GM12891 (cell line): ENCODE measurements at regions not wholly inside any gene's neighbourhood (a gene's known extent, or its start where the extent isn't known, plus 50 kb on each side); places are given as distances from the start of the nearest gene placed in this dataset.

Experiments
- DNase-seq: peaks from one replicate; pipeline ENCODE4 v3.0.0; 2011; ENCODE audit warnings: low spot score; ENCODE audit not compliant: insufficient read length
- FAIRE-seq: peaks from 2 replicates; lab custom pipeline; 2011; peaks lifted over from hg19 to GRCh38; lab: Jason Lieb, UNC
- PAX5 ChIP-seq: IDR thresholded peaks from 2 replicates; pipeline ENCODE4 v1.6.1; 2011; ENCODE audit warnings: low read length, moderate library complexity, mild to moderate bottlenecking; ENCODE audit not compliant: insufficient read depth, severe bottlenecking
- POLR2A ChIP-seq: IDR thresholded peaks from 2 replicates; pipeline ENCODE4 v1.6.1; 2011; ENCODE audit warnings: low read depth, low read length, control low read depth
- POLR2AphosphoS5 ChIP-seq: IDR thresholded peaks from 2 replicates; pipeline ENCODE4 v1.6.1; 2011; ENCODE audit warnings: low read depth, low read length, control low read depth
- POU2F2 ChIP-seq: IDR thresholded peaks from 2 replicates; pipeline ENCODE4 v1.6.1; 2011; ENCODE audit warnings: low read depth, mild to moderate bottlenecking, control low read depth, low read length, moderate library complexity
- SPI1 ChIP-seq: IDR thresholded peaks from 2 replicates; pipeline ENCODE4 v1.6.1; 2011; ENCODE audit warnings: low read depth, low read length, control low read depth
- TAF1 ChIP-seq: IDR thresholded peaks from 2 replicates; pipeline ENCODE4 v1.6.1; 2011; ENCODE audit warnings: low read depth, low read length, control low read depth

GRCh38 chr6:137316626-137317025 lies 97.4 kb upstream of the IFNGR1 start:
- TF ChIP-seq POLR2AphosphoS5 (no peak), POLR2A (no peak), SPI1 (no peak), POU2F2 (no peak), TAF1 (no peak)
- no peak for DNase-seq

DNA sequence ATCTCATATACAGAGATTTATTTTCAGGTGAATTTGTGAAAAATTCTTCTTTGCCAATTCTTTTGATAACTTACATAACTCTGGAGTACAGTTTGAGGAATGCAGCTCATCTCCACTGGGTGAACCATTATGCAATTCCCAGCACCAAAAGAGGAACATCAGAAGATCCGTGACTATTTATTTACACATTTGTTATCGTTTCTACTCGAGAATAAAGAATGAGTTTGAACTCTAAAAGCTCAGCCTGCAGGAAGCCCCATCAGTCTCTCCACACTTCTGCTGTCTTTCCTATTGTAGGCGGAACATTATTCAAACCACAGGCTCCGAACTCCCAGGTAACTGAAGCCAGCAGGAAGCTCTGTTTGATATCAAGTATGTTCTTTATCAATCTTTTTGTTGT lies 95.9 kb upstream of the IFNGR1 start:
- TF ChIP-seq PAX5 (no peak), POU2F2 (no peak), POLR2AphosphoS5 (no peak), TAF1 (no peak), SPI1 (no peak)
- DNase-seq: no peak
- FAIRE-seq: no peak

More at GRCh38 chr6:137316626-137317025, 97.4 kb upstream of the IFNGR1 start:
- FAIRE-seq: no peak

- TF ChIP-seq TAF1 (no peak), SPI1 (no peak)
- DNase-seq (peak; percentile 19), FAIRE-seq (peak; percentile 81)
Observed at GRCh38 chr6:137313928-137314855, 95.0 kb upstream of the IFNGR1 start.

DNA sequence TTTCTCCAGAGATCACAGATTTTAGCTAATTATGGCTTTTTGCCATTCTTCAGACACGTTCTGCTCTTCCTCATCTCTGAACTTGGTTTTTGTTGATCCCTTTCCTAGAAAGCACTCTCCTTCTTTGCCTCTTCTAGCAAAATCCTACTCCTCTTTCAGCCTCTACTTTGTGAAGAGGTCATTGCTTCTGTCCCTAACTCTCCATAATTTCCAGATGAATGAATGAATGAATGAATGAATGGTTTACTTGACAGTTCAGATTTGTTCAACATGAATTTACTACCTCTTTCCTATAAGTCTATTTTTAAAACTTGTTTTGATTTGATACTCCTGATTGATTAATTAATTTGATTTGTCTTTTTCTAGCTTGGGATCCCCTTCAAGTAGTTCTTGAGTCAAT lies 94.0 kb upstream of the IFNGR1 start:
- FAIRE-seq (no peak), DNase-seq (no peak)
- no peak for TF ChIP-seq SPI1
- no peak for TF ChIP-seq PAX5
- no peak for TF ChIP-seq POLR2A
- no peak for TF ChIP-seq POLR2AphosphoS5
- TF ChIP-seq POU2F2: no peak
- TF ChIP-seq TAF1: no peak

- DNase-seq (no peak), FAIRE-seq (no peak)
- TF ChIP-seq TAF1 (no peak), PAX5 (no peak), SPI1 (no peak)
Observed at GRCh38 chr6:137311940-137312339, 92.8 kb upstream of the IFNGR1 start.

DNA sequence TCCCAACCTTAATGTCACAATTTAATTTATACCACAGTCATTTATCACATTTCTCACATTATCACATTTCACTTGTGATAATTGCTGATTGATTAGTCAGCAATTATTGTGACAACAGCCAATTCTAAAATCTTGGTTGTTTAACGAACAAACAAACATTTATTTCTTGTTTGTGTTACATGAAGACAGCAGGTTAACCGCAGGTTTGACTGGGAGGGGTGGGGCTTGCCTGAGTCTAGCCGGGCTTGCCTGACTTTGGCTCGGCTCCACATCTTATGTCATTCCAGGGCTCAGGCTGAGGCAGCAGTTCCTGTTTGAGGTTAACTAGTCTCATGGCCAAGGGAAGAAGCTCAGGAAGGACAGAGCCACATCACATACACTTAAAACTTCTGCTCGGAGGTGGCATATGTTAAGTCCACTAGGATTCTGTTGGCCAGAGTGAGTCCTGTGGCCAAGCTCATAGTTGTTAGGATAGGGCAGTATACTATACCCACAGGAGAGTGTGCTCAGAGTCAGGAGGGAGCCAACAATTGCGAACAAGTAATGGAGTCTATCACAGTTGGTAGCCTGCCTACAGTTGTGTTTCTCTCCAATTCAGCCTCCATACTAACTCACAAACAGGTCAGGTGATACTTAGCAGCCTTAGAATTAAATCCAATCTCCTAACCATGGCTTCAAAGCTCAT lies 90.0 kb upstream of the IFNGR1 start:
- DNase-seq (no peak), FAIRE-seq (no peak)
- TF ChIP-seq SPI1: no peak
- no peak for TF ChIP-seq TAF1
- TF ChIP-seq POU2F2: no peak
- TF ChIP-seq PAX5: no peak
- no peak for TF ChIP-seq POLR2A
- TF ChIP-seq POLR2AphosphoS5: no peak

GRCh38 chr6:137307163-137307854 lies 88.1 kb upstream of the IFNGR1 start:
- FAIRE-seq: no peak
- DNase-seq: no peak
- TF ChIP-seq SPI1: no peak
- TF ChIP-seq POLR2AphosphoS5: no peak
- no peak for TF ChIP-seq PAX5

GRCh38 chr6:137305691-137306090 lies 86.5 kb upstream of the IFNGR1 start:
- no peak for FAIRE-seq
- no peak for TF ChIP-seq PAX5
- no peak for TF ChIP-seq TAF1
- TF ChIP-seq SPI1: no peak
- no peak for TF ChIP-seq POU2F2
- TF ChIP-seq POLR2AphosphoS5: no peak
- TF ChIP-seq POLR2A: no peak
- DNase-seq: no peak

DNA sequence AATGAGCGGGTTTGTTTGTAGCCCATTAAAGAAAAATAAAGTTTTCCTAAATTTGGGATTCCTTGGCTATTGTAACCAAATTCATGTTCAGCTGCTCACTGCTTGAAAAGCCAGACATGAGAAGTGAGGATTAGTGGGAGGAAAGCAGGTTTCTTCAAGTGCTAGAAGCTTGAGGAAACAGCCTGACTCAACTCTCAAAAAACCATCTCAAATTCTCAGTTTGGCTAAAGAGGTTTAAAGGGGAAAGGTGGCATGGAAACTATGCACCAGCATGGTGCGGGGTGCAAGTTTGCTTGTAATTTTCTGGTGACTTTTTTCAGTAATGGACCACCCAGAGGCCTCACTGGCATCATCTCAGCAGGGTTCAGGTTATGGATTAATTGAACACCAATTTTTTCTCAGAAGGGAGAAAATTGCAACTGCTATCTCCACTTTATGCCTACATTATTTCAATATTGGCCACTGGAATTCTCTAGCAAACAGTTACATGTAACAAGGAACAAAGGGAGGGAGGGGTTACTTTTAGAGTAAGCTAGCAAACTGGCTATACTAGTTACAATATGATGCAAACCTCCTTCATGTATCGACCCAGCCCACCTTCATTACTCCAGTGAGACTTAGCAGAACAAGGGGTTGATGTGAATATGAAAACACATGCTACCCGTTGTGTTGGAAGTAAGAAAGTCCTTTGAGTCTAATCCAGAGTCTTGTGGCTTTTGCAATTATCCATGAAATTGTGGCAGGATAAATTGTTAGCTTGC lies 85.0 kb upstream of the IFNGR1 start:
- DNase-seq (no peak), FAIRE-seq (no peak)
- TF ChIP-seq POU2F2 (no peak), PAX5 (no peak), POLR2AphosphoS5 (no peak), SPI1 (no peak), POLR2A (no peak), TAF1 (no peak)

- TF ChIP-seq POLR2A (no peak), SPI1 (no peak), POU2F2 (no peak), POLR2AphosphoS5 (no peak), TAF1 (no peak)
- FAIRE-seq (no peak), DNase-seq (no peak)
Observed at GRCh38 chr6:137303441-137303840, 84.3 kb upstream of the IFNGR1 start.
